Astrocyte (in vitro differentiated cells and primary cell): ENCODE measurements at regions not wholly inside any gene's neighbourhood (a gene's known extent, or its start where the extent isn't known, plus 50 kb on each side); places are given as distances from the start of the nearest gene placed in this dataset.
"Not testable (repeated sequence)": the region's sequence is repeated elsewhere in the genome, so short reads cannot be mapped to it uniquely, and the experiment has no call there.

Experiments
- DNase-seq: peaks from one replicate; pipeline ENCODE4 v3.0.0-alpha.2; 2010; ENCODE audit warnings: low read depth
- FAIRE-seq: peaks from 2 replicates; lab custom pipeline; 2011; peaks lifted over from hg19 to GRCh38; lab: Jason Lieb, UNC
- H2AFZ ChIP-seq: 2 replicates; pipeline ENCODE4 v1.6.0; 2012; ENCODE audit warnings: low read depth, low read length, inconsistent platforms
- H3K27ac ChIP-seq: 2 replicates; pipeline ENCODE4 v1.5.1; 2011; ENCODE audit warnings: low read depth, low read length, inconsistent platforms
- H3K27me3 ChIP-seq: 2 replicates; pipeline ENCODE4 v1.6.0; 2011; ENCODE audit warnings: low read length, inconsistent platforms; ENCODE audit not compliant: insufficient read depth
- H3K36me3 ChIP-seq: 2 replicates; pipeline ENCODE4 v1.5.1; 2011; ENCODE audit warnings: low read length, inconsistent platforms; ENCODE audit not compliant: insufficient read depth
- H3K4me1 ChIP-seq: 2 replicates; pipeline ENCODE4 v1.5.1; 2011; ENCODE audit warnings: low read length, inconsistent platforms; ENCODE audit not compliant: insufficient read depth
- H3K4me2 ChIP-seq: 2 replicates; pipeline ENCODE4 v1.6.0; 2012; ENCODE audit warnings: low read length, inconsistent platforms
- H3K4me3 ChIP-seq: 2 replicates; pipeline ENCODE4 v1.5.1; 2011; ENCODE audit warnings: low read depth, mild to moderate bottlenecking, low read length, inconsistent platforms; ENCODE audit not compliant: insufficient read depth
- H3K79me2 ChIP-seq: 2 replicates; pipeline ENCODE4 v1.6.0; 2012; ENCODE audit warnings: mild to moderate bottlenecking, low read length, inconsistent platforms; ENCODE audit not compliant: insufficient read depth
- H3K9ac ChIP-seq: 2 replicates; pipeline ENCODE4 v1.6.0; 2012; ENCODE audit warnings: mild to moderate bottlenecking, low read length, inconsistent platforms
- H3K9me3 ChIP-seq: 2 replicates; pipeline ENCODE4 v1.5.1; 2012; ENCODE audit warnings: low read depth, mild to moderate bottlenecking, low read length, inconsistent platforms; ENCODE audit not compliant: insufficient read depth
- H4K20me1 ChIP-seq: 2 replicates; pipeline ENCODE4 v1.6.0; 2012; ENCODE audit warnings: low read length, inconsistent platforms; ENCODE audit not compliant: insufficient read depth
- H3K27ac Mint-ChIP-seq: one replicate; pipeline ENCODE4 v1.8.0; 2021; ENCODE audit warnings: mild to moderate bottlenecking, mixed read lengths; ENCODE audit not compliant: unreplicated experiment
- H3K27me3 Mint-ChIP-seq: one replicate; pipeline ENCODE4 v1.8.0; 2021; ENCODE audit warnings: low read depth, mixed read lengths; ENCODE audit not compliant: unreplicated experiment
- H3K36me3 Mint-ChIP-seq: one replicate; pipeline ENCODE4 v1.8.0; 2021; ENCODE audit warnings: low read depth, mixed read lengths; ENCODE audit not compliant: unreplicated experiment
- H3K4me1 Mint-ChIP-seq: one replicate; pipeline ENCODE4 v1.8.0; 2021; ENCODE audit warnings: low read depth, mixed read lengths; ENCODE audit not compliant: unreplicated experiment
- H3K4me3 Mint-ChIP-seq: one replicate; pipeline ENCODE4 v1.8.0; 2021; ENCODE audit warnings: mild to moderate bottlenecking, moderate library complexity, mixed read lengths; ENCODE audit not compliant: unreplicated experiment
- H3K9me3 Mint-ChIP-seq: one replicate; pipeline ENCODE4 v1.8.0; 2021; ENCODE audit warnings: mild to moderate bottlenecking, mixed read lengths; ENCODE audit not compliant: unreplicated experiment
- EZH2 ChIP-seq: IDR thresholded peaks from 2 replicates; pipeline ENCODE4 v1.6.1; 2012; ENCODE audit warnings: mild to moderate bottlenecking, low read length, inconsistent platforms; ENCODE audit not compliant: insufficient read depth
- TF ChIP-seq, protein P1 (sequence below): IDR thresholded peaks from 2 replicates; pipeline ENCODE4 v1.5.1; 2011; ENCODE audit warnings: low read depth, mild to moderate bottlenecking, inconsistent platforms, low read length, moderate library complexity; ENCODE audit not compliant: insufficient read depth

DNA sequence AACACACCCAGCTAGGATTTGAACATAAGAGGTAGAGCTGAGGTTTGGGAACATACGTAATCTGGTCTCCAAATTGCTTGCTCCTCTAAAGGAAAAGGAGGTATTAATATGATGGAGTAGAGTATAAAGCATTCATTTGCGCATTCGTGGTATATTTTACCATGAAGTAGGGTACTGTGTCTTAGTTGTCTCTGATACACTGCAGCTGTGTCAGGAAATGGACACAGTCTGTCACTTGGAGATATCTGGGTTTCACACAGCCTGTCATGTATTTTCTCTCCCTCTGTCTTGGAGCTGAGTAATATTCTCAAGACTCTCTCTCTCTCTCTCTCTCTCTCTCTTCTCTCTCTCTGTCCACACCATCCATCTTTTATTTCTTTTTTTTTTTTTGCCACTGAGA lies 274.8 kb upstream of the UGT8 start:
- Mint-ChIP-seq H3K27ac (no peak overlapping the region), H3K27me3 (no peaks in the 10 kb centered on the region), H3K4me1 (no peaks in the 10 kb centered on the region), H3K4me3 (no peak overlapping the region), H3K9me3 (no peaks in the 10 kb centered on the region), H3K36me3 (no peaks in the 10 kb centered on the region)
- no peaks in the 10 kb centered on the region for H3K36me3 ChIP-seq
- H4K20me1 ChIP-seq: no peaks in the 10 kb centered on the region
- no peak overlapping the region for H3K9ac ChIP-seq
- H3K27ac ChIP-seq: no peak overlapping the region
- no peak overlapping the region for H2AFZ ChIP-seq
- TF ChIP-seq EZH2: no peak
- H3K4me2 ChIP-seq: no peak overlapping the region
- no peak overlapping the region for H3K4me3 ChIP-seq
- H3K4me1 ChIP-seq: no peaks in the 10 kb centered on the region
- DNase-seq (no peak), FAIRE-seq (no peak)
- H3K9me3 ChIP-seq: no peaks in the 10 kb centered on the region
- H3K79me2 ChIP-seq: no peaks in the 10 kb centered on the region
- no peaks in the 10 kb centered on the region for H3K27me3 ChIP-seq

DNA sequence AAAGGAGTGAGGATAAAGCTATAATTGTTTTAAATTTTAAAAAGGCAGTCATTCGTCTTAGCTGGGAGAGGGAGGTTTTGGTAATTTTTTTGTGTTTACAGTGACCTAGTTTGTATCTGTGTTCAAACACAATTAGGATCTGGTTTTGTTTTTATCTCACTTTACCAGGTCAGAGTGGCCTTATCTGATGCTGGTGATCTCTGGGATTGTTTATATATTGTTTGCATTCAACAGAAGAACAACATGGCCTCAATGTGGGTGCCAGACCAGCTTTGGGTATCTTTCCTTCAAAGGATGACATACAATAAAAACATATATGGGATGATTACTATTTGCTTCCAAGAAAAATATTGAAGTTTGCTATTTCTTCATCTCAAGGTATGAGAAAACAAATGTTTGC lies 272.2 kb upstream of the UGT8 start:
- Mint-ChIP-seq H3K27me3 (no peaks in the 10 kb centered on the region), H3K27ac (no peak overlapping the region), H3K4me1 (no peaks in the 10 kb centered on the region), H3K36me3 (peaks cover 2% of the 10 kb centered on the region), H3K4me3 (no peak overlapping the region), H3K9me3 (peaks cover 1% of the 10 kb centered on the region)
- no peak overlapping the region for H3K4me2 ChIP-seq
- no peaks in the 10 kb centered on the region for H3K27me3 ChIP-seq
- H3K9me3 ChIP-seq: no peaks in the 10 kb centered on the region
- no peak for FAIRE-seq
- H3K9ac ChIP-seq: no peak overlapping the region
- no peaks in the 10 kb centered on the region for H3K4me1 ChIP-seq
- no peak overlapping the region for H3K4me3 ChIP-seq
- DNase-seq: no peak
- no peaks in the 10 kb centered on the region for H3K79me2 ChIP-seq
- no peak overlapping the region for H2AFZ ChIP-seq
- TF ChIP-seq, protein P1, sequence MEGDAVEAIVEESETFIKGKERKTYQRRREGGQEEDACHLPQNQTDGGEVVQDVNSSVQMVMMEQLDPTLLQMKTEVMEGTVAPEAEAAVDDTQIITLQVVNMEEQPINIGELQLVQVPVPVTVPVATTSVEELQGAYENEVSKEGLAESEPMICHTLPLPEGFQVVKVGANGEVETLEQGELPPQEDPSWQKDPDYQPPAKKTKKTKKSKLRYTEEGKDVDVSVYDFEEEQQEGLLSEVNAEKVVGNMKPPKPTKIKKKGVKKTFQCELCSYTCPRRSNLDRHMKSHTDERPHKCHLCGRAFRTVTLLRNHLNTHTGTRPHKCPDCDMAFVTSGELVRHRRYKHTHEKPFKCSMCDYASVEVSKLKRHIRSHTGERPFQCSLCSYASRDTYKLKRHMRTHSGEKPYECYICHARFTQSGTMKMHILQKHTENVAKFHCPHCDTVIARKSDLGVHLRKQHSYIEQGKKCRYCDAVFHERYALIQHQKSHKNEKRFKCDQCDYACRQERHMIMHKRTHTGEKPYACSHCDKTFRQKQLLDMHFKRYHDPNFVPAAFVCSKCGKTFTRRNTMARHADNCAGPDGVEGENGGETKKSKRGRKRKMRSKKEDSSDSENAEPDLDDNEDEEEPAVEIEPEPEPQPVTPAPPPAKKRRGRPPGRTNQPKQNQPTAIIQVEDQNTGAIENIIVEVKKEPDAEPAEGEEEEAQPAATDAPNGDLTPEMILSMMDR: no peak
- no peak for TF ChIP-seq EZH2
- H3K36me3 ChIP-seq: no peaks in the 10 kb centered on the region
- no peak overlapping the region for H3K27ac ChIP-seq
- no peaks in the 10 kb centered on the region for H4K20me1 ChIP-seq

DNA sequence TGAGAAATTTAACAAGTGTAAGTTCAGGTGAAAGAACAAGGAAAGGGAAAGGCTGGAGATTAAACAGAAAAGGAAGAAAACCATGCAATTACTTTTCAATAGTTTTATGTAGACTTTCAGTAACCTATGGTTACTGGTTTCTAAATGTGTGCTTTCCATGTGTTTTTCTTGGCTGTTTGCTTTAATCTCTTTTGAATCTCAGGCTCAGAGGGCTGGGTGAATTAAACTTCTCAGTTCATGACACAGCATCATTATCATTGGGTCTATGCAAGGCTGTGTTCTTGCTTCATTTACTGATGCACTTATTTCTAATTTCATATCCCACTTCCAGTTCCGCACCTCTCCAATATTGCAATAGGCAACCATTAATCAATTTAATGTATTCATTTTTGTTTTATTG lies 266.5 kb upstream of the UGT8 start:
- Histone ChIP-seq H3K27ac (no peak overlapping the region), H3K4me2 (no peak overlapping the region), H3K9ac (no peak overlapping the region), H3K9me3 (no peaks in the 10 kb centered on the region), H2AFZ (no peak overlapping the region), H4K20me1 (no peaks in the 10 kb centered on the region), H3K4me3 (no peak overlapping the region), H3K79me2 (no peaks in the 10 kb centered on the region), H3K27me3 (no peaks in the 10 kb centered on the region), H3K4me1 (no peaks in the 10 kb centered on the region), H3K36me3 (no peaks in the 10 kb centered on the region)
- H3K4me1 Mint-ChIP-seq: no peaks in the 10 kb centered on the region
- FAIRE-seq (no peak), DNase-seq (no peak)
- H3K4me3 Mint-ChIP-seq: no peak overlapping the region
- H3K9me3 Mint-ChIP-seq: peaks cover 1% of the 10 kb centered on the region
- peaks cover 5% of the 10 kb centered on the region for H3K36me3 Mint-ChIP-seq
- no peak overlapping the region for H3K27ac Mint-ChIP-seq
- TF ChIP-seq, protein P1: no peak
- TF ChIP-seq EZH2: no peak
- H3K27me3 Mint-ChIP-seq: no peaks in the 10 kb centered on the region

DNA sequence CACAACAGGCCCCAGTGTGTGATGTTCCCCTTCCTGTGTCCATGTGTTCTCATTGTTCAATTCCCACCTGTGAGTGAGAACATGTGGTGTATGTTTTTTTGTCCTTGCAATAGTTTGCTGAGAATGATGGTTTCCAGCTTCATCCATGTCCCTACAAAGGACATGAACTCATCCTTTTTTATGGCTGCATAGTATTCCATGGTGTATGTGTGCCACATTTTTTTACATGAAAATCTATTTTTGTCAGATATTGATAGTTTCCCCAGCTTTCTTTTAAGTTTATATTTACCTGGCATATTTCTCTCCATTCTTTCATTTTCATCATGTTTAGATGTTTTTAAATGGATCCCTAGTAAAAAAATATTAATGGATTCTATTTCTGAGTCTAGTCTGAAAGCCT lies 264.2 kb upstream of the UGT8 start:
- H3K27ac Mint-ChIP-seq, H3K27me3 ChIP-seq, FAIRE-seq, H3K4me3 Mint-ChIP-seq, H3K27ac ChIP-seq, H3K79me2 ChIP-seq, H3K9ac ChIP-seq, H2AFZ ChIP-seq, H3K36me3 ChIP-seq, H3K4me3 ChIP-seq, H3K27me3 Mint-ChIP-seq, H3K4me1 Mint-ChIP-seq, H4K20me1 ChIP-seq, DNase-seq, H3K4me1 ChIP-seq, H3K36me3 Mint-ChIP-seq, H3K4me2 ChIP-seq, H3K9me3 ChIP-seq, H3K9me3 Mint-ChIP-seq: not testable (repeated sequence)
